ENCODE measurements at regions not wholly inside any gene's neighbourhood (a gene's known extent, or its start where the extent isn't known, plus 50 kb on each side); places are given as distances from the start of the nearest gene placed in this dataset.

GRCh38 chr2:77807531-77808215, 285.5 kb upstream of the LRRTM4 start:
- TF ChIP-seq CTCF (IDR thresholded peaks at IDR 0.05) (no peak), POLR2A (IDR thresholded peaks at IDR 0.05) (no peak)

All from testis (tissue), 2 donors.